ENCODE measurements at regions not wholly inside any gene's neighbourhood (a gene's known extent, or its start where the extent isn't known, plus 50 kb on each side); places are given as distances from the start of the nearest gene placed in this dataset.
A peak's percentile ranks its signal among the peaks of the same experiment; 100 is the strongest.
"Not testable (repeated sequence)": the region's sequence is repeated elsewhere in the genome, so short reads cannot be mapped to it uniquely, and the experiment has no call there.

GRCh38 chrX:88828011-88828410, 81.0 kb downstream of the CPXCR1 start:
- no peak for DNase-seq

DNA sequence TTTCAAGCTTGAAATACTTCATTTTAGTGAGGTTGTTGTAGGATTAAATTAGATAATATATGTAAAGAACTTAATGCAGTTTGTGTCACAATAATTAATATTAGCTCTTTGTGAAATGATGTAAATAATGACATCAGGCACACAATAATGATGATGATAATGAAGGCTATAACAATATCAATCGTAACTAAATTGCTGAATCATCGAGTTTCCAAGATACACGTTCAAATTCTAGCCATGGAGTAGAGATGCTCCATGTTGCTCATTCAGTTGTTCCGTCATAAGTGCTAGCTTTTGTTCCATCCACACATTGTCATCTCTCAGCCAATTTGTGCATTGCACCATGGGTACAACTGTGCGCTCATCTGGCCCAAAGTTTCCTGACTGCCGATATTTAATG, 83.1 kb downstream of the CPXCR1 start:
- no peak for DNase-seq

DNA sequence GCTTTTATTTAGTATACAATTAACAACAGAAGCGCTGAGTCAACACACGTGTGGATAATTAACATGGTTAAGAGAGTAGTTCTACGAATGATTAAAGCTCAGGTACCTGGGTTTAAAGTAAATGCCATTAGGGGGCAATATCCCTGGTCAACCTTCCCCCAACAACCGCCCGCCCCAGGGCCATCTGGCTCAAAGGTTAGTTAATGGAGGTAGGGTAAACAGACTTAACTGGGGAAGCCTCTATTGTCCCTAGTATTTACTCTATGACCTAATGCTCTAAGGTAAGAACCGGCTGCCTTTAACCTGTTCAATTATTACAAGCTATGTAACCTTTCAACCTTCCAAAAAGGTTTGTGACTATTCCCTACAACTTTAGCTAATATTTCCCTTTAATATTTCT, 90.7 kb downstream of the CPXCR1 start:
- DNase-seq, result peak; percentile 85

GRCh38 chrX:88838392-88838791, 91.4 kb downstream of the CPXCR1 start:
- no peak for DNase-seq

- DNase-seq, result not testable (repeated sequence)
Observed at GRCh38 chrX:88843841-88844240, 96.8 kb downstream of the CPXCR1 start.

DNA sequence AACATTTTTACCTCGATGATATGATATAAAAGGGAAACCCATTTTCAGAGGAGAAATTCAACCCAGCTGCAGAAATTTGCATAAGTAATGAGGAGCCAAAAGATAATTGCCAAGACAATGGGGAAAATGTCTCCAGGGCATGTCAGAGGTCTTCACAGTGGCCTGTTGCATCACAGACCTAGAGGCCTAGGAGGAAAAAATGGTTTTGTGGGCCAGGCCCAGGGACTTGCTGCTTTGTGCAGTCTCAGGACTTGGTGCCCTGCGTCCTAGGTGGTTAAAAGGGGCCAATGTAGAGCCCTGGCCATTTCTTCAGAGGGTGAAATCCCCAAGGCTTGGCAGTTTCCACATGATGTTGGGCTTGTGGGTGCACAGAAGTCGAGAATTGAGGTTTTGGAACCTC, 106.9 kb downstream of the CPXCR1 start:
- no peak for DNase-seq

GRCh38 chrX:88863726-88864125, 116.7 kb downstream of the CPXCR1 start:
- DNase-seq, result no peak

DNA sequence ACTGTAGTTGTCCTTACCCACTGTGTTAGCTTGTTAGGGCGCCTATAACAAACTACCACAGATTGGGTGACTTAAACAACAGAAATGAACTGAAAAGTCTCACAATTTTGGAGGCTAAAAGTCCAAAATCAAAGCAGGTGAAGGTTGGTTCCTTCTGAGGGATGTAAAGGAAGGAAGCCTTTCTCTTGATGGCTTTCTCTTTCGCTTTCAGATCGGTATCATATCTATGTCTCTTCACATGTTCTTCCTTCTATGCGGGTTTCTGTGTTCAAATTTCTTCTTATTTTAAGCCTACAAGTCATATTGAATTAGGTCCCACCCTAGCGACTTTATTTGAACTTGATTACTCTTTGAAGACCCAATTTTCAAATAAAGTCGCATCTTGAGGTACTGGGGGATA, 118.6 kb downstream of the CPXCR1 start:
- no peak for DNase-seq

- DNase-seq, result no peak
Observed at GRCh38 chrX:88881536-88881935, 134.5 kb downstream of the CPXCR1 start.

DNA sequence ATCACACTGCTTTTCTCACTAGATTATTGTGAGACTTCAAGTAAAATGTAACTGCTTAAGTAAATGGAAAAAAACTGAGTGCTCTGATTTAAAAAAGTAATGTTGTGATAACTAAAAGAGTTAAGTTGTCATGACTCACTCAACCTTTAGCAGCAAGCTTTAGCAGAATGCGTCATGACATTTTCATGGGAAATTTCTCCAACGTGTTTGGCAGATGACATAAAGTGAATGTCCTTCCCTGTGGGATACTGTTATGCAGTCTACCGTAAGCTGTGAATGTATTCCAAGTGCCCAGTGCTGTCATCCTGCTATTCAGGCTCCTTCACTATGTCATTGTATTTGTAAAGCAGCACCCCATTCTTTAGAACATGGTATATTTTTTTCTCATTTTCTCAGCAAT, 136.2 kb downstream of the CPXCR1 start:
- DNase-seq, result no peak

GRCh38 chrX:88886908-88887307, 139.9 kb downstream of the CPXCR1 start:
- no peak for DNase-seq

DNA sequence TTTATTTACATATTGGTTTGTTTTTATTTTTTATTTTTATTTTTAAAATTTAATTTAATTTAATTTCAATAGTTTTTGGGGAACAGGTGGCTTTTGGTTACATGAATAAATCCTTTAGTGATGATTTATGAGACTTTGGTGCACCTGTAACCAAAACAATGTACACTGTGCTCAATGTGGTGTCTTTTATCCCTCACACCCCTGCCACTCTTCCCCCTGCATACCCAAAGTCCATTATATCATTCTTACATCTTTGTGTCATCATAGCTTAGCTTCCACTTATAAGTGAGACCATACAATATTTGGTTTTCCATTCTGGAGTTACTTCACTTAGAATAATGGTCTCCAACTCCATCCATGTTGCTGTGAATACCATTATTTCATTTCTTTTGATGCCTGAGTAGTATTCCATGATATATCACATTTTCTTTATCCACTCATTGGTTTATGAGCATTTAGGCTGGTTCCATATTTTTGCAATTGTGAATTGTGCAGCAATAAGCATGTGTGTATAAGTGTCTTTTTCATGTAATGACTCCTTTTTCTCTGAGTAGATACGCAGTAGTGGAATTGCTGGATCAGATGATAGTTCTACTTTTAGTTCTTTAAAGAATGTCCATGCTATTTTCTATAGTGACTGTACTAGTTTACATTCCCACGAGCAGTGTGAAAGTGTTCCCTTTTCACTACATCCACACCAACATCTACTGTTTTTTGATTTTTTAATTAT, 157.1 kb downstream of the CPXCR1 start:
- DNase-seq, result no peak

DNA sequence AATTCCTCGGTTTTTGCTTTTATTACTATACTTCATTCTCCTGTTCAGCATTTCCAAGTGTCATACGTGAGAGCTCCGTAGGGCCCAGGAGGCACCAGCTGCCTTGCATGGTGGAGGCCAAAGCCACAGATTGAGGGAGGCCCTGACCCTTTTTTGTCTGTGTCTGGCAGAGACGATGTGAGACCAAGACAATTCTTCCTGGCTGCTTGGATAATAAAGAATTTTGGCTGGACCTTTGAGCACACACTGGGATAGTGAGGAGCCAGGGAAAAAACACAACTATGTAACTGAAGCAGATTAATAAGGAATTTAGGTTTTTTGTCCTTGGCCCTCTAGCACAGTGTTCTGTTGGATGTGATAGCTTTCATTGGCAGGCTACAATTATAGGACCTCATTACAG, 161.0 kb downstream of the CPXCR1 start:
- no peak for DNase-seq

DNA sequence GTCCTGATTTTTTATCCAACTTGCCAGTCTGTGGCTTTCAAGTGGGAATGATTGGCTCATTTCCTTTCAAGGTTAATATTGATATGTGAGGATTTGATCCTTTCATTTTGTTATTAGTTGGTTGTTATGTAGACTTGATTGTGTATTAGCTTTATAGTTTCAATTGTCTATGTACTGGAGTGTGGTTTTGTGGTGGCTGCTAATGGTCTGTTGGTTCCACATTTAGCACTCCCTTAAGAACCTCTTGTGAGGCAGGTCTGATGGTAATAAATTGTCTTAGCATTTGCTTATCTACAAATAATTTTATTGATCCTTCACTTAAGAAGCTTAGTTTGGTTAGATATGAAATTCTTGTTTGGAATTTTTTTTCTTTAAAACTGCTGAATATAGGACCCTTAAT, 190.6 kb downstream of the CPXCR1 start:
- DNase-seq, result no peak

- no peak for DNase-seq
Observed at GRCh38 chrX:88940904-88941303, 193.9 kb downstream of the CPXCR1 start.

DNA sequence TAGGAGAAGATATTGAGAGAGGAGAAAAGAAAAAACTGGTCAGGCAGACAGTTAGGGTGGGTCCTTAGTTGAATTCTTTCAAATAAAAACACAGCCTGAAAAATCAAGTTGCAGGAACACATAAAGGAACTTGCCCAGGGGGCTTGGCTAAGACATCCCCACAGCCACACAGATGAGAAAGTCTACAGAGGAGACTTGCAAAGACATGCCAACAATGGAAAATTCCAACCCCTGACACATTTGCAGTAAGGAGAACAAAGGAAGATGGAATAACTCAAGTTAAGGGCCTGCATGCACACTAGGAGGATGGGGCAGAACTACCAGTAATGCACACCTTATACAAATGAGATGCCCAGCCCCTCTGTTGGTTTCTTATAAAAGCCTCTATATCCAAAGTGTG, 197.6 kb downstream of the CPXCR1 start:
- no peak for DNase-seq

DNA sequence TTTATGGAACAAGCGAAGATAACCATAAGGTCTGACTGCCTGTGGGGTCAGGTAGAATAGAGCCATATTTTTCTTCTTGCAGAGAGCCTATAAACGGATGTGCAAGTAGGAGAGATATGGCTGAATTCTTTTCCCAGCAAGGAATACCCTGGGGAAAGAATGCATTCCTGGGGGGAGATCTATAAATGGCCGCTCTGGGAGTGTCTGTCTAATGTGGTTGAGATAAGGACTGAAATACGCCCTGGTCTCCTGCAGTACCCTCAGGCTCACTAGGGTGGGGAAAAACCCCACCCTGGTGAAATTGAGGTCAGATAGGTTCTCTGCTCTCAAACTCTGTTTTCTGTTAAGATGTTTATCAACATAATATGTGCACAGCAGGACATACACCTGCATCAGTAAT, 209.0 kb downstream of the CPXCR1 start:
- not testable (repeated sequence) for DNase-seq

GRCh38 chrX:88977835-88978234, 230.8 kb downstream of the CPXCR1 start:
- DNase-seq, result no peak

DNA sequence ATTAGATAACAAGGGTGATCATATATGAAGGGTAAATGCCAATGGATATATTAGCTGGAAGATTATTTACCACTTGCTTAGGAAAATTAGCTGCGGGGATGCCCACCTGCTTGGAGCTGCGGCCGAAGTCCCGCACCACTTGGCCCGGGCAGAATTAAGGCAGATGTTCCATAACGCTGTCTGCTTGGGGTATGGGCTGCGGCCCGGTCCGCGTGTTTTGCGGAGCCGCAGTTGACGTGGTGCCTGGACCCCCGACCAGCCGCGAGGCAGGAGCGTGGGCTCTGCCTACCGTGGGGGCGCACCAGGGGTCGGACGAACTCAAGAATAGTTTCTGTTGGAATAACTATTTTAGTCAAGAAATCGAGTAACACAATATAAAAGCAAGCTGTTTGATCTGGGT, 235.2 kb downstream of the CPXCR1 start:
- DNase-seq, result no peak

GRCh38 chrX:88982933-88983332, 235.9 kb downstream of the CPXCR1 start:
- no peak for DNase-seq

DNA sequence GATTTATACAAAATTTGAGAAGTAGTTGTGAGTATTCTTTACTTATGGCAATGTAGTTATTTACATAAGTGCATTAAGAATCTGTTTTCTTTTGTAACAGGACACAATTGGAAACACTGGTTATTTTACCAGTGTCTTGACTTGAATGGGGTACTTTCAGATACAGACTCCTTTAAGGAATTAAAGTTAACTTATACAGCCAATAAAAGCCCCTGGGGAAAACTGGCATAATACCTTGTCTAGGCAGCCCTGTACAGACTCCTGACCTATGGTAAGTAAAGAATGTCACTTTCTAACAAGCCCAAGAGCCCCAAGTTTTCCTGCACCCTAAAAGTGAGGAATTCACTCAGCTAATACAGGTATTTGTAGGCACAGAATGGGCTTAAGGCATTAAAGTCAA, 241.8 kb downstream of the CPXCR1 start:
- no peak for DNase-seq

GRCh38 chrX:88990882-88991582, 244.0 kb downstream of the CPXCR1 start:
- no peak for DNase-seq

GRCh38 chrX:88991583-88992132, 244.6 kb downstream of the CPXCR1 start:
- no peak for DNase-seq

DNA sequence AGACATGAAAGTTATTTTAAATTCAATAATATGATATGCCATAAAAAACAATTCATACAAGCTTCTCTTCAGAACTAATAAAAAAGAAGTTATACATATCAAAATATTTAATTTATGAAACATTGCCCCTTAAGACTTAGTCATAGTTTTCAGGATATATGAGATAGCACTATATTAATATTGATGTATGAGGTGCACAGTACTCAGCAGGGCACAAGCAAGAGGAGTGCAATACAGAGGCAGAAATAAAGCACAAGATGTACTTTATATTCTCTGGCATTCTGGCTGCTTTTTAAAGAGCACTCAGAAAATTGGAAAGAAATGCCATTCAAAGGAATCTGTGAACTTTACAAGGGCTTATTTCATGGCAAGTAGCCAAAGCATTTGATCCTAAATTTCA, 274.9 kb downstream of the CPXCR1 start:
- DNase-seq, result no peak

GRCh38 chrX:89033723-89034122, 286.7 kb downstream of the CPXCR1 start:
- DNase-seq, result no peak

Data from DMS153 (cell line).